ES-I3 (cell line): ENCODE measurements at regions not wholly inside any gene's neighbourhood (a gene's known extent, or its start where the extent isn't known, plus 50 kb on each side); places are given as distances from the start of the nearest gene placed in this dataset.

Source experiments
- H3K36me3 ChIP-seq: 2 replicates; pipeline ENCODE4 v1.6.1; 2013; ENCODE audit warnings: mild to moderate bottlenecking, low read length, control low read depth, moderate library complexity; ENCODE audit not compliant: insufficient read depth
- H3K4me1 ChIP-seq: 2 replicates; pipeline ENCODE4 v1.6.1; 2013; ENCODE audit warnings: mild to moderate bottlenecking, control low read depth, low read length; ENCODE audit not compliant: insufficient read depth
- H3K9ac ChIP-seq: 2 replicates; pipeline ENCODE4 v1.6.1; 2013; ENCODE audit warnings: low read depth, mild to moderate bottlenecking, low read length, moderate library complexity
- H3K9me3 ChIP-seq: 2 replicates; pipeline ENCODE4 v1.6.1; 2013; ENCODE audit warnings: mild to moderate bottlenecking, low read length, moderate library complexity; ENCODE audit not compliant: control insufficient read depth, insufficient read depth

GRCh38 chr6:140833408-140833807 is 1299.3 kb upstream of the GJE1 start:
- no peaks in the 10 kb centered on the region for H3K36me3 ChIP-seq
- no peaks in the 10 kb centered on the region for H3K4me1 ChIP-seq
- H3K9ac ChIP-seq = no peak overlapping the region
- H3K9me3 ChIP-seq = no peaks in the 10 kb centered on the region; the same call in 1 of the 2 replicates

GRCh38 chr6:140830666-140831065 is 1302.1 kb upstream of the GJE1 start:
- H3K9ac ChIP-seq = no peak overlapping the region
- H3K36me3 ChIP-seq = no peaks in the 10 kb centered on the region
- H3K9me3 ChIP-seq = no peaks in the 10 kb centered on the region; the same call in 1 of the 2 replicates

GRCh38 chr6:140828856-140829255 is 1303.9 kb upstream of the GJE1 start:
- Histone ChIP-seq H3K4me1 (no peaks in the 10 kb centered on the region), H3K9ac (no peak overlapping the region), H3K36me3 (no peaks in the 10 kb centered on the region), H3K9me3 (no peaks in the 10 kb centered on the region; the same call in 1 of the 2 replicates)

More at GRCh38 chr6:140830666-140831065, 1302.1 kb upstream of the GJE1 start:
- H3K4me1 ChIP-seq = no peaks in the 10 kb centered on the region

- H3K9ac ChIP-seq = no peak overlapping the region
- H3K9me3 ChIP-seq = no peaks in the 10 kb centered on the region; the same call in 1 of the 2 replicates
- H3K36me3 ChIP-seq = no peaks in the 10 kb centered on the region
Observed at GRCh38 chr6:140827593-140827992, 1305.1 kb upstream of the GJE1 start.

GRCh38 chr6:140825731-140826130 is 1307.0 kb upstream of the GJE1 start:
- Histone ChIP-seq H3K4me1 (no peaks in the 10 kb centered on the region), H3K36me3 (no peaks in the 10 kb centered on the region), H3K9ac (no peak overlapping the region), H3K9me3 (no peaks in the 10 kb centered on the region)

More at GRCh38 chr6:140827593-140827992, 1305.1 kb upstream of the GJE1 start:
- no peaks in the 10 kb centered on the region for H3K4me1 ChIP-seq

GRCh38 chr6:140824595-140824994 is 1308.1 kb upstream of the GJE1 start:
- H3K9ac ChIP-seq = no peak overlapping the region
- H3K9me3 ChIP-seq = no peaks in the 10 kb centered on the region
- H3K36me3 ChIP-seq = no peaks in the 10 kb centered on the region
- H3K4me1 ChIP-seq = no peaks in the 10 kb centered on the region

GRCh38 chr6:140821196-140821595 is 1311.5 kb upstream of the GJE1 start:
- Histone ChIP-seq H3K9me3 (no peaks in the 10 kb centered on the region), H3K9ac (no peak overlapping the region), H3K4me1 (no peaks in the 10 kb centered on the region), H3K36me3 (no peaks in the 10 kb centered on the region)

- Histone ChIP-seq H3K36me3 (no peaks in the 10 kb centered on the region), H3K9me3 (no peaks in the 10 kb centered on the region), H3K4me1 (no peaks in the 10 kb centered on the region), H3K9ac (no peak overlapping the region)
Observed at GRCh38 chr6:140817176-140817575, 1315.5 kb upstream of the GJE1 start.

GRCh38 chr6:140816681-140817080 is 1316.0 kb upstream of the GJE1 start:
- no peaks in the 10 kb centered on the region for H3K9me3 ChIP-seq
- no peak overlapping the region for H3K9ac ChIP-seq
- no peaks in the 10 kb centered on the region for H3K4me1 ChIP-seq
- no peaks in the 10 kb centered on the region for H3K36me3 ChIP-seq

- no peaks in the 10 kb centered on the region for H3K36me3 ChIP-seq
- no peaks in the 10 kb centered on the region for H3K9me3 ChIP-seq
- H3K9ac ChIP-seq = no peak overlapping the region
- H3K4me1 ChIP-seq = no peaks in the 10 kb centered on the region
Observed at GRCh38 chr6:140812636-140813035, 1320.1 kb upstream of the GJE1 start.

GRCh38 chr6:140811642-140812041 is 1321.1 kb upstream of the GJE1 start:
- Histone ChIP-seq H3K36me3 (no peaks in the 10 kb centered on the region), H3K9me3 (no peaks in the 10 kb centered on the region), H3K9ac (no peak overlapping the region), H3K4me1 (no peaks in the 10 kb centered on the region)

- no peak overlapping the region for H3K9ac ChIP-seq
- no peaks in the 10 kb centered on the region for H3K9me3 ChIP-seq
- no peaks in the 10 kb centered on the region for H3K36me3 ChIP-seq
- H3K4me1 ChIP-seq = no peaks in the 10 kb centered on the region
Observed at GRCh38 chr6:140809694-140810101, 1323.0 kb upstream of the GJE1 start.

GRCh38 chr6:140806431-140806830 is 1326.3 kb upstream of the GJE1 start:
- no peaks in the 10 kb centered on the region for H3K4me1 ChIP-seq
- no peaks in the 10 kb centered on the region for H3K36me3 ChIP-seq
- no peaks in the 10 kb centered on the region for H3K9me3 ChIP-seq
- H3K9ac ChIP-seq = no peak overlapping the region

GRCh38 chr6:140794544-140794943 is 1338.2 kb upstream of the GJE1 start:
- Histone ChIP-seq H3K36me3 (no peaks in the 10 kb centered on the region), H3K9ac (no peak overlapping the region), H3K9me3 (no peaks in the 10 kb centered on the region), H3K4me1 (no peaks in the 10 kb centered on the region)

- Histone ChIP-seq H3K4me1 (no peaks in the 10 kb centered on the region), H3K36me3 (no peaks in the 10 kb centered on the region), H3K9me3 (no peaks in the 10 kb centered on the region), H3K9ac (no peak overlapping the region)
Observed at GRCh38 chr6:140790109-140790508, 1342.6 kb upstream of the GJE1 start.

GRCh38 chr6:140789466-140789865 is 1343.3 kb upstream of the GJE1 start:
- Histone ChIP-seq H3K4me1 (no peaks in the 10 kb centered on the region), H3K9me3 (no peaks in the 10 kb centered on the region), H3K36me3 (no peaks in the 10 kb centered on the region), H3K9ac (no peak overlapping the region)
